ENCODE measurements at regions not wholly inside any gene's neighbourhood (a gene's known extent, or its start where the extent isn't known, plus 50 kb on each side); places are given as distances from the start of the nearest gene placed in this dataset.

- FAIRE-seq (no peak), DNase-seq (ENCODE audit: low read depth, low spot score) (no peak), ATAC-seq (no peak)
- TF ChIP-seq, protein P1, sequence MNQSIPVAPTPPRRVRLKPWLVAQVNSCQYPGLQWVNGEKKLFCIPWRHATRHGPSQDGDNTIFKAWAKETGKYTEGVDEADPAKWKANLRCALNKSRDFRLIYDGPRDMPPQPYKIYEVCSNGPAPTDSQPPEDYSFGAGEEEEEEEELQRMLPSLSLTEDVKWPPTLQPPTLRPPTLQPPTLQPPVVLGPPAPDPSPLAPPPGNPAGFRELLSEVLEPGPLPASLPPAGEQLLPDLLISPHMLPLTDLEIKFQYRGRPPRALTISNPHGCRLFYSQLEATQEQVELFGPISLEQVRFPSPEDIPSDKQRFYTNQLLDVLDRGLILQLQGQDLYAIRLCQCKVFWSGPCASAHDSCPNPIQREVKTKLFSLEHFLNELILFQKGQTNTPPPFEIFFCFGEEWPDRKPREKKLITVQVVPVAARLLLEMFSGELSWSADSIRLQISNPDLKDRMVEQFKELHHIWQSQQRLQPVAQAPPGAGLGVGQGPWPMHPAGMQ (IDR thresholded peaks at IDR 0.05; ENCODE audit: borderline replicate concordance), result no peak
- TF ChIP-seq SMAD5 (IDR thresholded peaks at IDR 0.05; ENCODE audit: low read depth), result no peak
- TF ChIP-seq SMARCA5 (IDR thresholded peaks at IDR 0.05), result no peak
- TF ChIP-seq MYB (IDR thresholded peaks at IDR 0.05; ENCODE audit: borderline replicate concordance, low read depth, low read length), result no peak
- TF ChIP-seq BCL3 (IDR thresholded peaks at IDR 0.05; ENCODE audit: borderline replicate concordance, insufficient read depth, low read depth, low read length, poor library complexity, severe bottlenecking), result no peak
- TF ChIP-seq NFYA (IDR thresholded peaks at IDR 0.05; ENCODE audit: borderline replicate concordance, low read depth, low read length), result no peak
- Histone ChIP-seq H3K9ac (ENCODE audit: control insufficient read depth, insufficient read depth, low read length) (no peak overlapping the region), H4K20me1 (ENCODE audit: control insufficient read depth, insufficient read depth) (no peaks in the 10 kb centered on the region), H3K4me2 (ENCODE audit: control insufficient read depth, insufficient read depth) (no peak overlapping the region), H3K9me3 (replicated peaks; ENCODE audit: control insufficient read depth, insufficient read depth, low read length) (no peaks in the 10 kb centered on the region), H3K79me2 (ENCODE audit: control insufficient read depth, insufficient read depth, low read length) (no peaks in the 10 kb centered on the region), H3K27ac (ENCODE audit: control insufficient read depth, insufficient read depth) (no peak overlapping the region), H3K4me3 (no peak overlapping the region), H3K27me3 (replicated peaks in 1 of 2; ENCODE audit: control insufficient read depth in 2 of 2, insufficient read depth in 2 of 2, low read length in 1 of 2) (no peaks in the 10 kb centered on the region; a peak in 1 of 4 replicates), H2AFZ (ENCODE audit: control insufficient read depth, low read depth, low read length) (no peak overlapping the region), H3K36me3 (ENCODE audit: control insufficient read depth in 2 of 2, insufficient read depth in 2 of 2, low read length in 1 of 2) (no peaks in the 10 kb centered on the region), H3K4me1 (ENCODE audit: control insufficient read depth, insufficient read depth, low read length) (no peaks in the 10 kb centered on the region)
- ChIA-PET POLR2A (no interaction called here), CTCF (interaction anchor here (1.2 kb wide), 1 partner anchor 38 kb away, joined by 6 read pairs; no protein-coding TSS in a partner anchor), RAD21 (ENCODE audit: unreplicated experiment) (no interaction called here), SMC1A (ENCODE audit: uncharacterized antibody, unreplicated experiment) (no interaction called here)
- in situ Hi-C loops (cut with MboI), result no loop called here
- no TSS peak for BruUV-seq (replicated peaks)
- intact Hi-C loops (cut with micrococcal nuclease; ENCODE audit: unreplicated experiment), result no loop called here
- 21% methylated on average over 3 of the region's 3 CpGs for WGBS (ENCODE audit: insufficient coverage, insufficient replicate concordance, low lambda C conversion rate, missing lambda C conversion rate)
Measured at GRCh38 chr5:126300293-126300692, 122.9 kb upstream of the GRAMD2B start.

All from GM12878 (cell line).